KMS-11 (cell line): ENCODE measurements at regions not wholly inside any gene's neighbourhood (a gene's known extent, or its start where the extent isn't known, plus 50 kb on each side); places are given as distances from the start of the nearest gene placed in this dataset.

ENCODE experiments used
- H2AFZ ChIP-seq: fragments of 200-600 bp; sonication (generic); 2 replicates; pipeline ENCODE4 v1.6.1; 2016; ENCODE audit warnings: antibody characterized with exemption, mixed run types, low read depth
- H3K27ac ChIP-seq: fragments of 200-600 bp; sonication (generic); 2 replicates; pipeline ENCODE4 v1.6.1; 2016; ENCODE audit warnings: mild to moderate bottlenecking, mixed run types
- H3K27me3 ChIP-seq: fragments of 200-600 bp; sonication (generic); 2 replicates; pipeline ENCODE4 v1.6.1; 2017; ENCODE audit warnings: mild to moderate bottlenecking, low read depth, mixed run types, moderate library complexity; ENCODE audit not compliant: insufficient read depth
- H3K36me3 ChIP-seq: fragments of 200-600 bp; sonication (generic); 2 replicates; pipeline ENCODE4 v1.6.1; 2017; ENCODE audit warnings: mild to moderate bottlenecking, mixed run types; ENCODE audit not compliant: insufficient read depth
- H3K4me1 ChIP-seq: fragments of 200-600 bp; sonication (generic); 2 replicates; pipeline ENCODE4 v1.6.1; 2016; ENCODE audit warnings: mild to moderate bottlenecking, low read depth, mixed run types; ENCODE audit not compliant: poor library complexity, severe bottlenecking
- H3K4me2 ChIP-seq: fragments of 200-600 bp; sonication (generic); 2 replicates; pipeline ENCODE4 v1.7.0; 2016; ENCODE audit warnings: mild to moderate bottlenecking, mixed run types
- H3K4me3 ChIP-seq: fragments of 200-600 bp; sonication (generic); IDR thresholded peaks from 2 replicates; pipeline ENCODE4 v1.6.1; 2017; ENCODE audit warnings: low read depth, low read length, mixed read lengths; ENCODE audit not compliant: insufficient read depth
- H3K79me2 ChIP-seq: fragments of 200-600 bp; sonication (generic); 2 replicates; pipeline ENCODE4 v1.6.1; 2016; ENCODE audit warnings: low read depth, mixed run types; ENCODE audit not compliant: insufficient read depth
- H3K9ac ChIP-seq: fragments of 200-600 bp; sonication (generic); 2 replicates; pipeline ENCODE4 v1.6.1; 2016; ENCODE audit warnings: mild to moderate bottlenecking, mixed run types
- H4K20me1 ChIP-seq: fragments of 200-600 bp; sonication (generic); 2 replicates; pipeline ENCODE4 v1.6.1; 2016; ENCODE audit warnings: mild to moderate bottlenecking, mixed run types; ENCODE audit not compliant: insufficient read depth
- TF ChIP-seq, protein P1 (sequence below): fragments of 200-600 bp; sonication (generic); conservative IDR thresholded peaks from 2 replicates; pipeline ENCODE4 v1.6.1; 2017; ENCODE audit warnings: low read depth, mild to moderate bottlenecking, antibody characterized with exemption, low read length, moderate library complexity, mixed read lengths

DNA sequence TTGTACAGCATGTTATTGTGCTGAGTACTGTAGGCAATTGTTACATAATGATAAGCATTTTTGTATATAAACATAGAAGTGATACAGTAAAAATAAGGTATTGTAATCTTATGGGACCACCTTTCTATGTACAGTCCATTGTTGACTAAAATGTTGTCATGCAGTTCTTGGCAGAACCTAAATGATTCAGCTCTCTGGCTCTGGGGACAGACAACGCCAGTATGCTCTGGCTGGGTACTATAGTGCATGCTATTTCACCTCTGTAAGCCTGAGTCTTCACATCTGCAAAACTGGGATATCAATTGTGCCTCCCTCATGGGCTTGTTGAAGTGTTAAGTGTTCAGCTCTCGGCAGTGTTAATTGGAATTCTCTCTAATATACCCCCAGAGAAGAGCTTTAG lies 674.3 kb downstream of the INHBA start:
- Histone ChIP-seq H3K4me1 (no peaks in the 10 kb centered on the region), H3K27ac (no peak overlapping the region), H3K36me3 (no peaks in the 10 kb centered on the region), H3K9ac (no peak overlapping the region), H3K4me2 (no peak overlapping the region), H3K4me3 (no peak overlapping the region), H3K79me2 (no peaks in the 10 kb centered on the region), H4K20me1 (no peaks in the 10 kb centered on the region), H2AFZ (no peak overlapping the region), H3K27me3 (no peaks in the 10 kb centered on the region)
- TF ChIP-seq, protein P1, sequence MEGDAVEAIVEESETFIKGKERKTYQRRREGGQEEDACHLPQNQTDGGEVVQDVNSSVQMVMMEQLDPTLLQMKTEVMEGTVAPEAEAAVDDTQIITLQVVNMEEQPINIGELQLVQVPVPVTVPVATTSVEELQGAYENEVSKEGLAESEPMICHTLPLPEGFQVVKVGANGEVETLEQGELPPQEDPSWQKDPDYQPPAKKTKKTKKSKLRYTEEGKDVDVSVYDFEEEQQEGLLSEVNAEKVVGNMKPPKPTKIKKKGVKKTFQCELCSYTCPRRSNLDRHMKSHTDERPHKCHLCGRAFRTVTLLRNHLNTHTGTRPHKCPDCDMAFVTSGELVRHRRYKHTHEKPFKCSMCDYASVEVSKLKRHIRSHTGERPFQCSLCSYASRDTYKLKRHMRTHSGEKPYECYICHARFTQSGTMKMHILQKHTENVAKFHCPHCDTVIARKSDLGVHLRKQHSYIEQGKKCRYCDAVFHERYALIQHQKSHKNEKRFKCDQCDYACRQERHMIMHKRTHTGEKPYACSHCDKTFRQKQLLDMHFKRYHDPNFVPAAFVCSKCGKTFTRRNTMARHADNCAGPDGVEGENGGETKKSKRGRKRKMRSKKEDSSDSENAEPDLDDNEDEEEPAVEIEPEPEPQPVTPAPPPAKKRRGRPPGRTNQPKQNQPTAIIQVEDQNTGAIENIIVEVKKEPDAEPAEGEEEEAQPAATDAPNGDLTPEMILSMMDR = no peak

DNA sequence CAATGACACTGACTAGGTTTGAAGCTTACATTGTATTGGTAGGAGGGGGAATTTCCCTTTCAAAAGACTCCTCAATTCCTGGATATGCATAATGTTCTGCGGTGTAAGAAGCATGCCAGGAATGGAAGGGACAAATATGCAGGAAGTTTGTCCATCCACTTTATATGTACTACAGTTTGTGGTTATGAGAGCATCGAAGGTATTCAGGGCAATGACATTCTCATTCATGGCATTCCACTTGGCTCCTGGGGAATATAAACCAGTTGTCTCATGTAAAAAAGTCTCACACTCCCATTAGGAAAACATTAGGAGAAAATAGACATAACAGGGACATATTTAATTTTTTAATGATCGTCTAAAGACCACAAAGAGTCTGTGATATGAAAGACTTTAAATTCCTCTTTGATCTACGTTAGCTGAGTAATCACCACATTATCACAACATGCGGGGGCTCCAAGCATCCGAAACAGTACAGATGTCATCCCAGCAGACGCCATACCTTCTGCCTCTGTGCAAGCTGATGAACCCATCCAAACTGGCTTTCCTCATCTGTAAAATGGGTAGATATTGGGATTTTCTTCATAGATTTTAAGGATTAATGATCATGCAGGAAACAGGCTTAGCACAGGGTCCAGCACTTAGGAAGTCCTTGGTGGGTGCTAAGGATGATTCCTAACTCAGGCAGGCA lies 675.3 kb downstream of the INHBA start:
- H3K4me2 ChIP-seq = no peak overlapping the region
- H3K79me2 ChIP-seq = no peaks in the 10 kb centered on the region
- no peaks in the 10 kb centered on the region for H3K27me3 ChIP-seq

DNA sequence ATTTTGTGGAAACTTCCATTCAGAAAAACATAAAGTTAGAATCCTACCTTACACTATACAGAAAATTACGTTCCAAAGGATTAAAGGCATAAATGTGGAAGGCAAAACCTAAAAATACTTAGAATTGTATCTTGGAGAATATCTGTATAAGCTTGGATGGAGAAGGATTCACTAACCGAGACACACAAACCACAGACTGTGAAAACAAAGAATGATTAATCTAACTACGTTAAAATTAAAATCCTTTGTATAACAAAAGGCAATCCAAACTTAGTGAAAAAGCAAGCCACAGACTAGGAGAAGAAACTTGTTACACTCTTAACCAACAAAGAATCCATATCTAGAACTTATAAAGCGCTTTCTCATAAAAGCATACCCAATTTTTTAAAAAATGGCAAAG lies 678.8 kb downstream of the INHBA start:
- Histone ChIP-seq H3K4me2 (no peak overlapping the region), H3K9ac (no peak overlapping the region), H3K4me3 (no peak overlapping the region), H4K20me1 (no peaks in the 10 kb centered on the region), H3K27me3 (no peaks in the 10 kb centered on the region), H3K36me3 (no peaks in the 10 kb centered on the region), H3K79me2 (no peaks in the 10 kb centered on the region), H3K27ac (no peak overlapping the region), H2AFZ (no peak overlapping the region), H3K4me1 (no peaks in the 10 kb centered on the region)
- TF ChIP-seq, protein P1 = no peak

More for the DNA sequence above, 675.3 kb downstream of the INHBA start:
- no peak overlapping the region for H2AFZ ChIP-seq
- TF ChIP-seq, protein P1 = no peak
- H3K4me3 ChIP-seq = no peak overlapping the region
- no peaks in the 10 kb centered on the region for H3K36me3 ChIP-seq
- no peaks in the 10 kb centered on the region for H4K20me1 ChIP-seq
- no peaks in the 10 kb centered on the region for H3K4me1 ChIP-seq
- H3K27ac ChIP-seq = no peak overlapping the region
- no peak overlapping the region for H3K9ac ChIP-seq

DNA sequence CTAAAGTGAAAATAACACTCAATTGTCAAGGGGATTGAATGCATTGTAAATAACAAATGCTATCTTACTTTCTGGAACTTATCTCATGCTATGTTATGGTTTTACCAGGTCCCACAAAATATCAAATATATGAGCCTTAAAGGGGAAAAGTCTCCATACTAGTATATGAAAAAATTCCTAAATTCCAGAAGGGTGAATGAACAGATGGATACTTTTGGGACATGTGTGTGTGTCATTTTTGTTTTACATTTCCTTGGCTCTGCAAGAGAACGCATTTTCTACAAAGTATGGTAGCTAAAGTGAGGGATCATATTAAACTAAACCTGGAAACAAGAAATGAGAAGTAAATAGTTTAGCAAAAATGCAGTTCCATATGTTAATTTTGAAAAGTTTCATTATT lies 682.8 kb downstream of the INHBA start:
- Histone ChIP-seq H3K36me3 (no peaks in the 10 kb centered on the region), H4K20me1 (no peaks in the 10 kb centered on the region), H3K4me1 (no peaks in the 10 kb centered on the region), H3K9ac (no peak overlapping the region), H3K4me2 (no peak overlapping the region), H3K4me3 (no peak overlapping the region), H3K79me2 (no peaks in the 10 kb centered on the region), H2AFZ (no peak overlapping the region), H3K27ac (no peak overlapping the region), H3K27me3 (no peaks in the 10 kb centered on the region)
- TF ChIP-seq, protein P1 = no peak
